ENCODE measurements at regions not wholly inside any gene's neighbourhood (a gene's known extent, or its start where the extent isn't known, plus 50 kb on each side); places are given as distances from the start of the nearest gene placed in this dataset.

GRCh38 chr10:44310762-44311562 is 73.9 kb downstream of the CXCL12 start:
- Histone ChIP-seq H2AK5ac (ENCODE audit: low read depth, low read length) (no peak overlapping the region), H3K14ac (ENCODE audit: insufficient read length) (no peak overlapping the region), H3K4me1 (replicated peaks in 1 of 4; ENCODE audit: control insufficient read depth in 3 of 4, insufficient read depth in 4 of 4, low read length in 3 of 4) (peaks cover 0 to 10% (median 6%) of the 10 kb centered on the region in 4 experiments; a peak in 6 of 7 replicates), H4K91ac (replicated peaks; ENCODE audit: insufficient read length, low read length) (peak overlapping the region; percentile 8), H3K18ac (ENCODE audit: extremely low read depth, low read length) (peak overlapping the region; percentile 82; the same call in 1 of the 2 replicates), H3K9me3 (ENCODE audit: insufficient read depth in 2 of 2, low read depth in 1 of 2, low read length in 1 of 2) (no peaks in the 10 kb centered on the region), H3K27ac (ENCODE audit: low read depth, low read length) (no peak overlapping the region), H4K8ac (ENCODE audit: extremely low read depth, insufficient read depth, low read length) (peak overlapping the region; percentile 68), H3K23me2 (ENCODE audit: low read depth, low read length) (peaks cover 2% of the 10 kb centered on the region; the same call in 1 of the 2 replicates), H3K4ac (replicated peaks; ENCODE audit: insufficient read length, low read depth, low read length) (no peak overlapping the region), H3K79me1 (ENCODE audit: low read depth, low read length) (no peaks in the 10 kb centered on the region), H2BK120ac (replicated peaks; ENCODE audit: low read depth, low read length) (no peak overlapping the region), H3K27me3 (replicated peaks in 1 of 4; ENCODE audit: control insufficient read depth in 3 of 4, extremely low read depth in 1 of 4, insufficient read depth in 3 of 4, low read length in 3 of 4) (peaks cover 0 to 25% (median 19%) of the 10 kb centered on the region in 4 experiments; a peak in 6 of 7 replicates), H3K23ac (ENCODE audit: insufficient read length) (no peak overlapping the region), H3K4me2 (ENCODE audit: insufficient read depth in 1 of 2, low read depth in 2 of 2, low read length in 2 of 2) (peak overlapping the region; percentile 40 to 67), H3K79me2 (ENCODE audit: control insufficient read depth in 1 of 2, insufficient read depth in 2 of 2, low read length in 2 of 2) (no peaks in the 10 kb centered on the region), H2BK12ac (ENCODE audit: low read depth, low read length) (0 out of 2 replicates have a peak overlapping the region, but pooled peaks have one; percentile 6), H3K36me3 (ENCODE audit: control insufficient read depth in 2 of 4, insufficient read depth in 4 of 4, low read length in 3 of 4) (no peaks in the 10 kb centered on the region), H3K4me3 (ENCODE audit: extremely low read depth in 1 of 4, insufficient read depth in 2 of 4, low read depth in 3 of 4, low read length in 4 of 4) (peak overlapping the region in 2 of 4 experiments; percentile 15 to 49; a peak in 5 of 8 replicates), H2BK20ac (ENCODE audit: low read length) (0 out of 2 replicates have a peak overlapping the region, but pooled peaks have one; percentile 28), H2BK15ac (ENCODE audit: low read length) (no peak overlapping the region), H2AFZ (ENCODE audit: low read length) (peak overlapping the region; percentile 93; the same call in 1 of the 2 replicates), H2BK5ac (ENCODE audit: low read depth, low read length) (0 out of 2 replicates have a peak overlapping the region, but pooled peaks have one; percentile 4), H4K5ac (ENCODE audit: insufficient read length, low read depth, low read length) (no peak overlapping the region), H3K56ac (replicated peaks; ENCODE audit: insufficient read length, low read depth, low read length) (no peak overlapping the region), H4K20me1 (replicated peaks in 1 of 2; ENCODE audit: control insufficient read depth in 1 of 2, insufficient read depth in 2 of 2, low read length in 2 of 2) (no peaks in the 10 kb centered on the region), H3K9ac (replicated peaks in 1 of 4; ENCODE audit: extremely low read depth in 1 of 4, low read depth in 3 of 4, low read length in 3 of 4) (no peak overlapping the region; a peak in 1 of 7 replicates)
- FAIRE-seq, result no peak
- DNase-seq (ENCODE audit: low read depth in 1 of 2, low spot score in 2 of 2), result peak; percentile 58 to 94
- ChIA-PET CTCF (ENCODE audit: partially characterized antibody) (interaction anchor here (0.6 to 3.2 kb wide), 33 partner anchors 9 to 641 kb away, joined by 3 to 11 read pairs (median 4); no protein-coding TSS in a partner anchor), POLR2A (ENCODE audit: partially characterized antibody) (interaction anchor here (0.8 to 1.4 kb wide), 5 partner anchors 40 to 554 kb away, joined by 3 to 4 read pairs (median 3); partner anchors contain the start of gene CXCL12)
- 9% methylated on average over 44 of the region's 58 CpGs; no CpG with 5 or more reads in 1 of the 2 experiments for WGBS, 2 experiments (ENCODE audit: extremely low coverage in 1 of 2, insufficient coverage in 1 of 2, insufficient read length in 1 of 2, insufficient replicate concordance in 2 of 2, low coverage in 1 of 2, low lambda C conversion rate in 2 of 2, missing lambda C conversion rate in 1 of 2)
- TF ChIP-seq SRF (IDR thresholded peaks at IDR 0.05; ENCODE audit: low read depth, low read length), result no peak
- TF ChIP-seq POU5F1 (IDR thresholded peaks at IDR 0.05; ENCODE audit: low read depth, low read length), result no peak
- no peak for TF ChIP-seq BCL11A (IDR thresholded peaks at IDR 0.05; ENCODE audit: low read depth in 2 of 2, low read length in 2 of 2)
- TF ChIP-seq CHD2 (IDR thresholded peaks at IDR 0.05; ENCODE audit: low read length), result no peak
- peak; percentile 59 for TF ChIP-seq CREB1 (IDR thresholded peaks at IDR 0.05)
- TF ChIP-seq JUND (IDR thresholded peaks at IDR 0.05; ENCODE audit: low read length), result 0 out of 2 replicates have a peak, but pooled peaks have one; percentile 12
- no peak for TF ChIP-seq SIRT6 (IDR thresholded peaks at IDR 0.05; ENCODE audit: low read length)

Measured in H1 (cell line).